ENCODE measurements at regions not wholly inside any gene's neighbourhood (a gene's known extent, or its start where the extent isn't known, plus 50 kb on each side); places are given as distances from the start of the nearest gene placed in this dataset.

- no peak for DNase-seq (ENCODE audit: low read depth)
- no peak for TF ChIP-seq CTCF (IDR thresholded peaks at IDR 0.05; ENCODE audit: control insufficient read depth, insufficient read depth, low read depth, low read length, missing control alignments)
- H3K4me3 ChIP-seq (ENCODE audit: control insufficient read depth, low read depth, low read length) = no peak overlapping the region
Measured at GRCh38 chr3:73296859-73297258, 235.4 kb downstream of the EBLN2 start.

GRCh38 chr3:73298243-73299183, 237.1 kb downstream of the EBLN2 start:
- no peak for TF ChIP-seq CTCF (IDR thresholded peaks at IDR 0.05; ENCODE audit: control insufficient read depth, insufficient read depth, low read depth, low read length, missing control alignments)
- H3K4me3 ChIP-seq (ENCODE audit: control insufficient read depth, low read depth, low read length) = no peak overlapping the region
- no peak for DNase-seq (ENCODE audit: low read depth)

GRCh38 chr3:73299184-73299691, 237.8 kb downstream of the EBLN2 start:
- no peak for TF ChIP-seq CTCF (IDR thresholded peaks at IDR 0.05; ENCODE audit: control insufficient read depth, insufficient read depth, low read depth, low read length, missing control alignments)
- no peak for DNase-seq (ENCODE audit: low read depth)
- no peak overlapping the region for H3K4me3 ChIP-seq (ENCODE audit: control insufficient read depth, low read depth, low read length)

- DNase-seq (ENCODE audit: low read depth) = no peak
- TF ChIP-seq CTCF (IDR thresholded peaks at IDR 0.05; ENCODE audit: control insufficient read depth, insufficient read depth, low read depth, low read length, missing control alignments) = no peak
- no peak overlapping the region for H3K4me3 ChIP-seq (ENCODE audit: control insufficient read depth, low read depth, low read length)
Measured at GRCh38 chr3:73314151-73314951, 252.9 kb downstream of the EBLN2 start.

GRCh38 chr3:73315706-73316105, 254.2 kb downstream of the EBLN2 start:
- no peak for DNase-seq (ENCODE audit: low read depth)
- no peak overlapping the region for H3K4me3 ChIP-seq (ENCODE audit: control insufficient read depth, low read depth, low read length)
- TF ChIP-seq CTCF (IDR thresholded peaks at IDR 0.05; ENCODE audit: control insufficient read depth, insufficient read depth, low read depth, low read length, missing control alignments) = no peak

- TF ChIP-seq CTCF (IDR thresholded peaks at IDR 0.05; ENCODE audit: control insufficient read depth, insufficient read depth, low read depth, low read length, missing control alignments) = no peak
- no peak for DNase-seq (ENCODE audit: low read depth)
Measured at GRCh38 chr3:73319179-73319769, 257.8 kb downstream of the EBLN2 start.

More at GRCh38 chr3:73319179-73319769, 257.8 kb downstream of the EBLN2 start:
- H3K4me3 ChIP-seq (ENCODE audit: control insufficient read depth, low read depth, low read length) = no peak overlapping the region

All from AG09309 (cell line).